ENCODE measurements at regions not wholly inside any gene's neighbourhood (a gene's known extent, or its start where the extent isn't known, plus 50 kb on each side); places are given as distances from the start of the nearest gene placed in this dataset.

- Histone ChIP-seq H3K27ac (no peak overlapping the region), H3K4me3 (no peak overlapping the region), H3K9me3 (no peaks in the 10 kb centered on the region), H3K4me1 (no peaks in the 10 kb centered on the region), H3K36me3 (no peaks in the 10 kb centered on the region), H3K27me3 (no peaks in the 10 kb centered on the region)
- intact Hi-C loops (cut with DNase I) = no loop called here
- ATAC-seq (no peak), DNase-seq (no peak)
- 60 to 67% methylated on average over 4 of the region's 4 CpGs for WGBS, 2 donors
- TF ChIP-seq CTCF (IDR thresholded peaks at IDR 0.05) = no peak
Observed at GRCh38 chr4:12206091-12206490, 777.4 kb upstream of the HS3ST1 start.

DNA sequence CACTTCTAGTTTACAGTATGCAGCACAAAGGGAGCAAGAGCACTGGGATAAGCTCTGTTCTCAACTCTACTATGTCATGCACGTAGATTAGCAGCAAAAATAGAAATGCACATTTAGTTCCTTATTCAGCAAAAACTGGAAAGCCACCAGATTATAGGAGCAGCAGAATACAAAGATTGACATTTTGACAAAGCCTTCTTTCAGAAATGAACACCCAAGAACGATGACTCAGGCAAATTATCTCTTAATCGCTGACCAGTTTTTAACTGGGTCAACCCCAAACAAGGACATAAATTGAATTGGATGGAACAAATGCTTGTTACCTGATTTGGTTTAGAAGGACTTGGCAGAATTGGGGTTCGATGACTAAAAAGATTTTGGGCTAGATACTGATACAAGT is 775.3 kb upstream of the HS3ST1 start:
- no peaks in the 10 kb centered on the region for H3K4me1 ChIP-seq
- intact Hi-C loops (cut with DNase I) = no loop called here
- no peak overlapping the region for H3K4me3 ChIP-seq
- H3K9me3 ChIP-seq = no peaks in the 10 kb centered on the region
- ATAC-seq = no peak
- TF ChIP-seq CTCF (IDR thresholded peaks at IDR 0.05) = no peak
- H3K36me3 ChIP-seq = no peaks in the 10 kb centered on the region
- 62 to 76% methylated on average over 4 of the region's 4 CpGs for WGBS, 2 donors
- no peaks in the 10 kb centered on the region for H3K27me3 ChIP-seq
- no peak overlapping the region for H3K27ac ChIP-seq
- no peak for DNase-seq

DNA sequence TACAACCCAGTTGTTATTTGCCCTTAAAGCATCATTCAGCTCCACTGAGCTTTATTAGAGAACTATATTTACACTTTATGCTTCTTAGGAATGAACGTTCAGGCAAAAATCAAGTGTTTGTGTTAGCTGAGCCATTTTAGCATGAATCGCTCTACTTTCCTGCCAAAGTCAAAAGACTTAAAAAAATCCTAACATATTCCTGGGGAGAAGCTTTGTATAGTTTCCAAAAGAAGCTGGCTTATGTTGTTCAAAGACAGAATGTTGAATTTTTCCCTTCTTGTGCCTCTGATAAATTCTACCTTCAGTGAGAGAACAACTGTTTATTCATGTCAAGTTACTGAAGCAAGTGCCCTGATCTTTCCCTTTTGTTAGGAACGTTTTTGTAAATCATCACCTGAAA is 771.5 kb upstream of the HS3ST1 start:
- no peak overlapping the region for H3K4me3 ChIP-seq
- no peak for TF ChIP-seq CTCF (IDR thresholded peaks at IDR 0.05)
- intact Hi-C loops (cut with DNase I) = no loop called here
- H3K36me3 ChIP-seq = no peaks in the 10 kb centered on the region
- DNase-seq (no peak), ATAC-seq (no peak)
- no peaks in the 10 kb centered on the region for H3K27me3 ChIP-seq
- H3K27ac ChIP-seq = no peak overlapping the region
- no peaks in the 10 kb centered on the region for H3K9me3 ChIP-seq
- 69 to 79% methylated on average over 3 of the region's 3 CpGs for WGBS, 2 donors
- H3K4me1 ChIP-seq = no peaks in the 10 kb centered on the region

- ATAC-seq (no peak), DNase-seq (no peak)
- intact Hi-C loops (cut with DNase I) = no loop called here
- Histone ChIP-seq H3K36me3 (no peaks in the 10 kb centered on the region), H3K27ac (no peak overlapping the region), H3K27me3 (no peaks in the 10 kb centered on the region), H3K4me3 (no peak overlapping the region), H3K9me3 (no peaks in the 10 kb centered on the region), H3K4me1 (no peaks in the 10 kb centered on the region)
- no peak for TF ChIP-seq CTCF (IDR thresholded peaks at IDR 0.05)
- 78 to 84% methylated on average over 2 of the region's 2 CpGs for WGBS, 2 donors
Observed at GRCh38 chr4:12186526-12186925, 757.8 kb upstream of the HS3ST1 start.
